ENCODE measurements at regions not wholly inside any gene's neighbourhood (a gene's known extent, or its start where the extent isn't known, plus 50 kb on each side); places are given as distances from the start of the nearest gene placed in this dataset.

DNA sequence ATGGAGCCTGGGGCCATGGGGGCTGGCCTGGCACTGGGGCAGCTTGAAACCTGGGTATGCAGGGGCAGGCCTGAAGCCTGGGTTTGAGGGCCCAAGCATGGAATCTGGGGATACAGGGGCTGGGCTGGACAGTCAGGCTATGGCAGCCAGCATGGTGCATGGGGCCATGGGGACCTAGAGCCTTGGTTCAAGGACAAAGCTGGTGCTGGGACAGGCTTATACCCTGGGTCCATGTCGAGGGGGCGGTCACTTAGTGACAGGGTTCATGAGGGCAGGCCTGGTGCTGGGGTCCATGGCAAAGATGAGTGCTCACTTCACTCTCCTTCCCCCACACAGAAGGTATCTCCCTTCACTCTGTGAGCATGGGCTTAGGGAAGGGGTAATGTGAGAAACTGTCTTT, 116.2 kb downstream of the BBS10 start:
- H3K4me3 Mint-ChIP-seq, result no peak overlapping the region
- no peak for DNase-seq
- CTCF ChIA-PET, result interaction anchor here (0.7 to 1.2 kb wide), 2 partner anchors 15 to 16 kb away, joined by 3 read pairs; no protein-coding TSS in a partner anchor
- POLR2A ChIA-PET, result no interaction called here
- no peaks in the 10 kb centered on the region for H3K4me1 Mint-ChIP-seq
- no peak overlapping the region for H3K27ac Mint-ChIP-seq
- H3K36me3 Mint-ChIP-seq (ENCODE audit: low read depth), result no peaks in the 10 kb centered on the region
- peaks cover 5% of the 10 kb centered on the region for H3K27me3 Mint-ChIP-seq
- H3K9me3 Mint-ChIP-seq, result no peaks in the 10 kb centered on the region

DNA sequence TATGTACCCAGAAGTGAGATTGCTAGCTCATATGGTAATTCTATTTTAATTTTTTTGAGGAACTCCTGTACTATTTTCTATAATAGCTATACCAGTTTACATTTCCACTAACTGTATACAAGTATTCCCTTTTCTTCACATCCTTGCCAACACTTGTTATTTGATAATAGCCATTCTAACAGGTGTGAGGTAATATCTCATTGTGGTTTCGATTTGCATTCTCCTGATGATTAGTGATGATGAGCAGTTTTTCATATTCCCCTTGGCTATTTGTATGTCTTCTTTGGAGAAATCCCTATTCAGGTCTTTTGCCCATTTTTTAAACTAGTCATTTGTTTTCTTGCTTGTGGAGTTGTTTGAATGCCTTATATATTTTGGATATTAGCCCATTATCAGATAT, 121.3 kb downstream of the BBS10 start:
- POLR2A ChIA-PET, result no interaction called here
- H3K27ac Mint-ChIP-seq, result no peak overlapping the region

DNA sequence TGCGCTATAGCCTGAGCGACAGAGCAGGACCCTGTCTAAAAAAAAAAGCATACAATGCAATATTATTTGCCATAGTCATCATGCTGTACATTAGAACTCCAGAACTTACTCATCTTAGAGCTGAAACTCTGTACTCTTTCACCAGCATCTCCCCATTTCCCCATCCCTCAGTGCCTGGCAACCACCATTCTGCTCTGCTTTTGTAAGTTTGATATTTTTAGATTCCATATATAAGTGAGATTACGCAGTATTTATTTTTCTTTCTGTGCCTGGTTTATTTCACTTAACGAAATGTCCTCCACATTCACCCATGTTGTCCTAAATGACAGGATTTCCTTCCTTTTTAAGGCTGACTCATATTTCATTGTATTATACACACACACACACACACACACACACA, 121.8 kb downstream of the BBS10 start:
- CTCF ChIA-PET, result interaction anchor here (0.6 kb wide), 3 partner anchors 48 to 701 kb away, joined by 3 to 5 read pairs (median 3); no protein-coding TSS in a partner anchor
- peaks cover 6% of the 10 kb centered on the region for H3K27me3 Mint-ChIP-seq
- POLR2A ChIA-PET, result no interaction called here
- H3K27ac Mint-ChIP-seq, result no peak overlapping the region
- DNase-seq, result no peak
- no peaks in the 10 kb centered on the region for H3K9me3 Mint-ChIP-seq
- no peaks in the 10 kb centered on the region for H3K36me3 Mint-ChIP-seq (ENCODE audit: low read depth)
- no peak overlapping the region for H3K4me3 Mint-ChIP-seq
- no peaks in the 10 kb centered on the region for H3K4me1 Mint-ChIP-seq

More for the DNA sequence above, 121.3 kb downstream of the BBS10 start:
- H3K9me3 Mint-ChIP-seq, result no peaks in the 10 kb centered on the region
- no peak overlapping the region for H3K4me3 Mint-ChIP-seq
- no peaks in the 10 kb centered on the region for H3K36me3 Mint-ChIP-seq (ENCODE audit: low read depth)
- CTCF ChIA-PET, result interaction anchor here (0.6 kb wide), 3 partner anchors 49 to 701 kb away, joined by 3 to 5 read pairs (median 3); no protein-coding TSS in a partner anchor
- H3K27me3 Mint-ChIP-seq, result peaks cover 6% of the 10 kb centered on the region
- DNase-seq, result no peak
- H3K4me1 Mint-ChIP-seq, result no peaks in the 10 kb centered on the region

DNA sequence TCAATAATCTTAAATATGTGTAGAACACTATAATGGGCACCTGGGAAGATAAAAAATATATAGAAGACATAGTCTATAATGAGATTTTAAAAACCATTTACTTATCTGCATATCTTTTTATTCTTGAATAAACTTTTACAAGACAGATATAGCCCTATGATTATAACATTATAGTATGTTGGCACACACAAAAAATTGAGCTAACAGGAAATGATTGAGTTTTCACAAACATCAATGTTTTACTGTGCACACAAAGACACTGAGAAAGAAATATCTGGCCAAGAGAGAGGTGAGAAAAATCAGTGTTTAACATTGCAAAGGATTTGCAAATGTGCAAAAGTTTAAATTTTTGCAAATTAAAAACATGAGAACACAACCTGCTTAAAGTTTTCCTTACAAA, 124.3 kb downstream of the BBS10 start:
- POLR2A ChIA-PET, result no interaction called here
- Mint-ChIP-seq H3K4me3 (no peak overlapping the region), H3K4me1 (no peaks in the 10 kb centered on the region), H3K27me3 (peaks cover 6% of the 10 kb centered on the region), H3K9me3 (no peaks in the 10 kb centered on the region), H3K27ac (no peak overlapping the region), H3K36me3 (ENCODE audit: low read depth) (no peaks in the 10 kb centered on the region)
- CTCF ChIA-PET, result no interaction called here
- DNase-seq, result no peak

DNA sequence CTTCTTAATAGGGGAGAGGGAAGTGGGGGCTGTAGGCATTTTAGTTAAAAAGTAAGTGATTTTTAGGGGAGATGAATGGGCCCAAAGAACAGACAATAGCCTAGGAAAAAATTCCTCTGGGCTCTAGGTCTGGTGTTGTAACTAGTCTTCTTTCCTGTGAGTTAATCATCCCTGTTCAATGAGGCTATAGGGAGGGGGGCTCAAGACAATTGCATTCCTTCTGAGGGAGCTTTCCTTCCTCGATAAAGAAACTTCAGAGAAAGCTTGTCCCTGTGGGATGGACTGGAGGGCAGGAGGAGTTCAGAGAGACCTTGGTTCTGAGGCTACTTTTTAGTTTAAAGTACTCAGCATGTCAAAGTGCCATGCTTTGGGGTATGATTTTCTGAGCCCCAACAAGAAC, 127.2 kb downstream of the BBS10 start:
- Mint-ChIP-seq H3K27me3 (peaks cover 3% of the 10 kb centered on the region), H3K36me3 (ENCODE audit: low read depth) (no peaks in the 10 kb centered on the region), H3K4me1 (no peaks in the 10 kb centered on the region), H3K9me3 (no peaks in the 10 kb centered on the region), H3K4me3 (no peak overlapping the region), H3K27ac (no peak overlapping the region)
- POLR2A ChIA-PET, result no interaction called here
- no peak for DNase-seq
- CTCF ChIA-PET, result interaction anchor here (0.6 kb wide), 1 partner anchor 1650 kb away, joined by 3 read pairs; no protein-coding TSS in a partner anchor

DNA sequence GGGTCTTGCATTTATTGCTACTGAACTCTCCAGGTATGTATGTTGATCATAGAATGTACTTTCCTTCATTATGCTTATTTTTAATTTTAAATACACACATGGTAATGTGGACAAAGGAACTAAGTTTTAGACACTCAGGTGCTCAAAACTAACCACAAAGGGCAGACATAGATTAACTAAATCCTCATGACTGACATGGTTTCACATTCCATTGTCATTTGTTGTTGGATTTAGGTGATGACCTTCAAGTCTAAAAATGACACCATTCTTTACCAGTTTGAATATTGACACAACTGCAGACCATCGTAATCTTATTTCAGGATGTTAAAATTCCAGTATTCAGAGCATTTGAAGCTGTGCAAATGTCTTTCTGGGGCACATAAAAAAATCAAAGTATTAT, 128.4 kb downstream of the BBS10 start:
- Mint-ChIP-seq H3K36me3 (ENCODE audit: low read depth) (no peaks in the 10 kb centered on the region), H3K9me3 (no peaks in the 10 kb centered on the region), H3K27me3 (peaks cover 3% of the 10 kb centered on the region), H3K27ac (no peak overlapping the region), H3K4me3 (no peak overlapping the region), H3K4me1 (no peaks in the 10 kb centered on the region)
- DNase-seq, result no peak
- CTCF ChIA-PET, result no interaction called here
- POLR2A ChIA-PET, result no interaction called here

DNA sequence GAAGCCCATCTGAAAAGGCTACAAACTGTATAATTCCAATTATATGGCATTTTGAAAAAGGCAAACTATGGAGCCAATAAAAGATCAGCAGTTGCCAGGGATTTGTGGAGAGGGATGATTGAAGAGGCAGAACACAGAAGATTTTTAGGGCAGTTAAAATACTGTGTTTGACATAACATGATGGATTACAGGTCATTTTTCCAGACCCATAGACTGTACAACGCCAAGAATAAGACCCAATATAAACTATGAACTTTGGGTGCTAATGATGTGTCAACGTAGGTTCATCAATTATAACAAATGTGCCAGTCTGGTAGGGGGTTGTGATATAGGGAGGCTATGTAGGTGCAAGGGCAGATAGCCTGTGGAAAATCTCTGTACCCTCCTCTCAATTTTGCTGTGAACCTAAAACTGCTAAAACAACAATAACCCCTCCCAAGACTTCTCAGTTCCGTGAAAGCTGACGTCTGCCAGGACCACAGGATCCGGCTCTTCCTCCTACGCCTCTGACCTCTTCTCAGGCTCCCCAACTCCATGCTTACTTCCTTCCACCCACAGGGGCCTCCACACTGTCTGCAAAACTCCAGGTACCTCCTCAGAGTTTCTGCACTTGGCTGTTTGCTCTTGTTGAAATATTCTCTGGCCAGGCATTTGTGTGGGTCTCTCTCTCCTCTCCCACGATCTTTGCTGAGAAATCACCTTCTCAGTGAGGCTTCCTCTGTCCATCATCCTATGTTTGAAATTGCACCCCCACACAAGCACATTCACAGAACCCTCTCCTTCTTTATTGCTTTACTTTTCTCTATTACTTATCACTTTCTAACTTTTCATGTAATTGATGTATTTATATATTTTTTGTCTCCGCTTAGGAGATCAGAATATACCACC, 131.4 kb downstream of the BBS10 start:
- Mint-ChIP-seq H3K36me3 (ENCODE audit: low read depth) (no peaks in the 10 kb centered on the region), H3K27me3 (peaks cover 3% of the 10 kb centered on the region), H3K4me3 (no peak overlapping the region), H3K9me3 (no peaks in the 10 kb centered on the region), H3K4me1 (no peaks in the 10 kb centered on the region), H3K27ac (no peak overlapping the region)
- DNase-seq, result no peak
- POLR2A ChIA-PET, result no interaction called here
- CTCF ChIA-PET, result no interaction called here

DNA sequence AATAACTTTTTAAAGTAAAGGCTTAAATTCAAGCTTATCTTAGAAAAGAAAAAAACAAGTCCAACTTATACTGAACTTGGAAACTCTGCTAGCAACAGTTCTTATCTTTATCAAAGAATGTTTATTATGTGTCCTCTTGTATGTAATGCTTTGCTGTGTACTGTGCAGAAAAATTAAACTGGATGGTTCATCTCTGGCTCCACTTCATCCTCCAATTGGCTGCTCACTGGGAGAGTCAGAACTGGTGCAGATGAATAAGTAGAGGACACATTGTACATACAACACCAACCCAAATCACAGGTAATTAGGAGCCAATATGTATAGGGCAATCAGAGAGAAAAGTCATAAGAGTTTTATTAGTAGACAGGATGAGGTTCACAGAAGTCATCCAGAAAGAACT, 123.6 kb upstream of the NAP1L1 start:
- H3K36me3 Mint-ChIP-seq (ENCODE audit: low read depth), result no peaks in the 10 kb centered on the region
- no peak overlapping the region for H3K27ac Mint-ChIP-seq
- H3K9me3 Mint-ChIP-seq, result peaks cover 3% of the 10 kb centered on the region
- CTCF ChIA-PET, result no interaction called here
- POLR2A ChIA-PET, result no interaction called here
- H3K27me3 Mint-ChIP-seq, result peaks cover 23% of the 10 kb centered on the region
- no peak overlapping the region for H3K4me3 Mint-ChIP-seq
- DNase-seq, result no peak
- H3K4me1 Mint-ChIP-seq, result no peaks in the 10 kb centered on the region

DNA sequence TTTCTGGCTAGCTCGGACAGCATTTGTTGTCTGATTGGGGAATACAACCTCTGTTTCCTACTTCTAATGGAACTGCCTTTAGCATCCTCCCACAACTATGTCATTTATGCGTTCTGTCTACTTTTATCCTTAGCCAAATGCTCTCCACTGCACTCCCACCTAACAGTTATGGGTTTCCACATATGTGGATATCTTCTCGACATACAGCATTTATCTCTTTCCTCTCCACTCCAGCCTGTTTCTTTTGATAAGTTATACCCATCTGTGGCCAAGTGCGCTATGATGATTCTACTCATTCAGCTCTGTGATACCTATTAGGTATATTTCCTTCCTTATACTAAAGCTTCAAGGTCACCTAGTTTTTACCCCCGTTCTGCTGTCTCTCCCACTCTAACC, 122.2 kb upstream of the NAP1L1 start:
- no peaks in the 10 kb centered on the region for H3K36me3 Mint-ChIP-seq (ENCODE audit: low read depth)
- peaks cover 3% of the 10 kb centered on the region for H3K9me3 Mint-ChIP-seq
- POLR2A ChIA-PET, result no interaction called here
- peaks cover 23% of the 10 kb centered on the region for H3K27me3 Mint-ChIP-seq
- no peak for DNase-seq
- no peaks in the 10 kb centered on the region for H3K4me1 Mint-ChIP-seq
- H3K4me3 Mint-ChIP-seq, result no peak overlapping the region
- CTCF ChIA-PET, result no interaction called here
- no peak overlapping the region for H3K27ac Mint-ChIP-seq

DNA sequence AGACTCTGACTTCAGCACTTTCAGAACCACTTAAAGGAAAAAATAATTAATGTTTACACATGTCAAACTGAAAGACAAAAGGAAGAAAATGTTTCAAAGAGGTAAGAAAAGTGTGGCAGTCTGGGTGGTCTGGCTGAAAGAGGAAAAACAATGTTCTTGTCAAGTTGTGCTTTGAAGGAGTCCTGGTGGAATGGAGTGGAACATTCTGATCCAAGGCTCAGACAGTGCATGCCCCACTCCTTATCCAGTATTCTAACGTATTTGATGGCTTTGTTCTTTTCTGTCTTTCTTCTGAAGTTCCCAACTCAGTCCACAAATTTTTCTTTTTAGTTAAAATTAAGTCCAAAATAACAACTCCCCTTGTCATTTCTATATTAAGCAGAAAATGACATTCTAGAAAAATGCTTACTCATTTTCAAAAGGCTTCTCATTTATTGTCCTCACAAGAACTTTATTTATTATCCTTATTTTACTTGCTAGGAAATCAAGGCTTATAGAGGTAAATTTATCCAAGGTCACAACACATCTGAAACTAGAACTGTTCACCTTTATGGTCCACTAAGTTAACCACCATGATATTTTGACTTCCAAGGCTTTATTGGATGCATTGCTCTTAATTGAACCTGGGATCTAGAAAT, 121.7 kb upstream of the NAP1L1 start:
- CTCF ChIA-PET, result no interaction called here
- Mint-ChIP-seq H3K27me3 (peaks cover 23% of the 10 kb centered on the region), H3K4me1 (no peaks in the 10 kb centered on the region), H3K27ac (no peak overlapping the region), H3K4me3 (no peak overlapping the region), H3K9me3 (peaks cover 3% of the 10 kb centered on the region), H3K36me3 (ENCODE audit: low read depth) (no peaks in the 10 kb centered on the region)
- POLR2A ChIA-PET, result no interaction called here
- no peak for DNase-seq

DNA sequence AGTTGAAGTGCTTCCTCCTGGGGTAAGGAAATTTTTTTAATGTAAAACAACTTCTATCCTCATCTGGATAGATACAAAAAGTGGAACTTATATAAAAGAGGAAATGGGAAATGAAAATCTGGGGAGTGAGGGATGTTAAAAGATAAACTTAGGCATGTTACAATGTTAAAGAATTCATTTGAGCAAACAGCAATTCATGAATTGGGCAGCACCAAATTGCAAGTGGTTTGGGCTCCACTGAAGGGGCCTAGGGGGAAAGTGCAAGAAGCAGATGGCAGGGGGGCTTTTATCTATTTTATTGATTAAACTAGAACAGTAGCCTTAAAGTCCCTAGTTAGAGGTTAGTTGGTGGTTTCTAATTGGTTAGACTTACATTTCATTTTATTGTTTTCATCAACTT, 118.1 kb upstream of the NAP1L1 start:
- Mint-ChIP-seq H3K27ac (no peak overlapping the region), H3K4me1 (no peaks in the 10 kb centered on the region), H3K4me3 (no peak overlapping the region), H3K27me3 (peaks cover 21% of the 10 kb centered on the region), H3K9me3 (peaks cover 16% of the 10 kb centered on the region), H3K36me3 (ENCODE audit: low read depth) (no peaks in the 10 kb centered on the region)
- CTCF ChIA-PET, result no interaction called here
- POLR2A ChIA-PET, result no interaction called here
- DNase-seq, result no peak

DNA sequence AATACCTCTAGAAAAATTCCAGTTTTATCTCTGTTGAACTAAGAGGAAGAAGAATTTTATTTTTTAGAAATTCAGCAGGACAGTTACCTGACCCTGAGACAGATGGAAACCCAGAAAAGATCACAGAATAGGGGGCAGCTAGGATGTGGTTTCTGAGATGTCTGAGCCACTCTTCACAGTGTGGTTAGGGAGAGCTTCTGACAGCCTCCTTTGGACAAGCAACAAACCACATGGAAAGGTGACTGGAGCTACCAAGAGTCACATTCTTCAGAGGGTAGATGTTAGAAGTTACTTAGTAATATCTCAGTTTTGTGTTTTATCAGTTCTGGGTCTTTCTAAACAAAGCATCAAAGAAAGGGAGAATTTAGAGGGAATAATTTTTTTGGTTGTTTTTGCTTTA, 117.3 kb upstream of the NAP1L1 start:
- ChIA-PET POLR2A (no interaction called here), CTCF (interaction anchor here (0.6 kb wide), 1 partner anchor 703 kb away, joined by 3 read pairs; no protein-coding TSS in a partner anchor)
- Mint-ChIP-seq H3K4me3 (no peak overlapping the region), H3K9me3 (peaks cover 20% of the 10 kb centered on the region), H3K36me3 (ENCODE audit: low read depth) (no peaks in the 10 kb centered on the region), H3K27ac (no peak overlapping the region), H3K4me1 (no peaks in the 10 kb centered on the region), H3K27me3 (peaks cover 16% of the 10 kb centered on the region)
- DNase-seq, result no peak

DNA sequence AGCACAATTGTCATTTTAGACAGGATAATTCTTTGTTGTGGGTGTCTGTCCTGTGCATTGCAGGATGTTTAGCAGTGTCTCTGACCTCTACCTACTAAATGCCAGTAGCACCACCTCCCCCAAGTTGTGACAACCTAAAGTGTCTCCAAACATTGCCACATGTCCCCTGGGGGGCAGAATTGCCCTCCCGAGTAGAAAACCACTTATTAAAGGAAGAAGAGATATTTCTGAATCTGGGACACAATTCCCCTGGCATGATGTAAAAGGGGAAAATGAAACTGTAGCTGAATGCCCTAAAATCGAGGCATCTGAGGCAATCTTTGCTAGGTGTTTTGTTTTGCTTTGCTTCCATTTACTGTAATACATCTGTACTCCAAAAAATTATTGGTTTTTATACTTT, 116.8 kb upstream of the NAP1L1 start:
- POLR2A ChIA-PET, result no interaction called here
- Mint-ChIP-seq H3K9me3 (peaks cover 20% of the 10 kb centered on the region), H3K27me3 (peaks cover 12% of the 10 kb centered on the region), H3K4me1 (no peaks in the 10 kb centered on the region), H3K36me3 (ENCODE audit: low read depth) (no peaks in the 10 kb centered on the region), H3K27ac (no peak overlapping the region), H3K4me3 (no peak overlapping the region)
- CTCF ChIA-PET, result interaction anchor here (0.6 kb wide), 1 partner anchor 703 kb away, joined by 3 read pairs; no protein-coding TSS in a partner anchor
- no peak for DNase-seq
